ENCODE measurements at regions not wholly inside any gene's neighbourhood (a gene's known extent, or its start where the extent isn't known, plus 50 kb on each side); places are given as distances from the start of the nearest gene placed in this dataset.

GRCh38 chr2:156112323-156112722 is 220.2 kb downstream of the NR4A2 start:
- Histone ChIP-seq H3K27me3 (no peaks in the 10 kb centered on the region), H3K9me3 (no peaks in the 10 kb centered on the region), H4K20me1 (no peaks in the 10 kb centered on the region), H3K4me1 (no peaks in the 10 kb centered on the region), H3K36me3 (no peaks in the 10 kb centered on the region), H3K9ac (no peak overlapping the region), H3K27ac (no peak overlapping the region), H3K4me3 (no peak overlapping the region), H3K4me2 (no peak overlapping the region)
- TF ChIP-seq Cebpa-rat (IDR thresholded peaks at IDR 0.05): no peak

DNA sequence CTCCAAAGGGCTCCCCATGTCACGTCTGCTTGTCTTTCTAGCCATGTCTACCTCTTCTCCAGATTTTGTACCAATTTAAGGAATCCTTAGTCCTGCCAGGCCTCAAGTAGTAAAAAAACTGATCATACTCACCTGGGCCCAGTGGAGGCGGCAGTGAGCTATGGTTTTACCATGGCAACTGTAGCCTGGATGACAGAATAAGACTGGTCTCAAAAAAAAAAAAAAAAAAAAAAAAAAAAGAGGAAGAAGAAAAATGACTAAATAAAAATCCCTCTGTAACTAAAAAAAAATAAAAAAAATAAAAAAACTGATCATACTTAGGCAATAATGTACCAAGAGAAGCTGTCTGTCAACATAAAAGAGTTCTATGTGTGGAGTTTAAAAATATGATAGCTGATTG is 221.6 kb downstream of the NR4A2 start:
- Histone ChIP-seq H3K4me2 (no peak overlapping the region), H4K20me1 (no peaks in the 10 kb centered on the region), H3K36me3 (no peaks in the 10 kb centered on the region), H3K4me1 (no peaks in the 10 kb centered on the region), H3K4me3 (no peak overlapping the region), H3K9me3 (no peaks in the 10 kb centered on the region), H3K27me3 (no peaks in the 10 kb centered on the region), H3K9ac (no peak overlapping the region), H3K27ac (no peak overlapping the region)
- TF ChIP-seq Cebpa-rat (IDR thresholded peaks at IDR 0.05): no peak

DNA sequence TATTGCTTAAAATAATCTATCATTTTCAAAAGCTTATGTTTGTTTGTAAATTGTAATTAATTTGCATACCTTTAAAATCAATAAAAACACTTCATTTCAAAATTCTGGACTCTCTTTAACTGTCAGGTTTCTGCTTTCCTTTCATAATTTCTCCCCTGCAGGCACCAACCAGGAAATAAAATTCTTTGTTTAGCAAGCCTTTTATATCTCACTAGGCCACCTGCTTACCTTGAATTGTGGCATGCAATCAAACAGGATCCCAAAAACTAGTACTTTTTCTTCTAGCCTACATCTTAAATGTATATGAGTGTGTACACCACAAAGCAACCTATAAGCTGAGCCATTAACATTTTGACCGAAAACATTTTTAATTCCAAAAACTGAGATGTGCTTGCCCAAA is 233.1 kb downstream of the NR4A2 start:
- H4K20me1 ChIP-seq: no peaks in the 10 kb centered on the region
- H3K4me2 ChIP-seq: no peak overlapping the region
- no peak for TF ChIP-seq Cebpa-rat (IDR thresholded peaks at IDR 0.05)
- no peaks in the 10 kb centered on the region for H3K4me1 ChIP-seq
- H3K36me3 ChIP-seq: no peaks in the 10 kb centered on the region
- no peak overlapping the region for H3K27ac ChIP-seq
- H3K4me3 ChIP-seq: no peak overlapping the region
- H3K9ac ChIP-seq: no peak overlapping the region
- no peaks in the 10 kb centered on the region for H3K27me3 ChIP-seq
- no peaks in the 10 kb centered on the region for H3K9me3 ChIP-seq

- Histone ChIP-seq H3K27me3 (no peaks in the 10 kb centered on the region), H3K27ac (no peak overlapping the region), H3K9ac (no peak overlapping the region), H3K4me1 (no peaks in the 10 kb centered on the region), H3K9me3 (no peaks in the 10 kb centered on the region), H3K36me3 (no peaks in the 10 kb centered on the region), H3K4me2 (no peak overlapping the region), H3K4me3 (no peak overlapping the region), H4K20me1 (no peaks in the 10 kb centered on the region)
- no peak for TF ChIP-seq Cebpa-rat (IDR thresholded peaks at IDR 0.05)
Observed at GRCh38 chr2:156098506-156098905, 234.0 kb downstream of the NR4A2 start.

DNA sequence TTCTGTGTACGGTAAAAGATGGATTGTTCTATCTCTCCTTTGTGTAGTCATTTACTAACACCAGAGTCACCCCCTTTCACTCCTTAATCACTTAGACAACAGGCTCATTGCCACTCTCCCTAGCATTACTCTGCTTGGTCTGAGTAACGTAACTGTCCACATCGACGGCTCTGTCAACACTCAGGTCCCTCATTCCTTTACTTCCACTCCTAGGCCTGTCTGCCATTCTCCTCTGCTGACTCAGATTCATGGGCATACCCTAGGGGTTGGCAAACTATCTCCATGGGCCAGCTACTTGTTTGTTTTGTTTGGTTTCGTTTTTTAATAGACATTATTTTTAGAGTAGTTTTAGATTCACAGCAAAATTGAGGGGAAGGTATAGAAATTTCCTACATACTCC is 243.9 kb downstream of the NR4A2 start:
- no peaks in the 10 kb centered on the region for H4K20me1 ChIP-seq
- H3K4me2 ChIP-seq: no peak overlapping the region
- H3K9me3 ChIP-seq: no peaks in the 10 kb centered on the region
- no peak overlapping the region for H3K9ac ChIP-seq
- no peak overlapping the region for H3K4me3 ChIP-seq
- no peak overlapping the region for H3K27ac ChIP-seq
- H3K27me3 ChIP-seq: no peaks in the 10 kb centered on the region
- TF ChIP-seq Cebpa-rat (IDR thresholded peaks at IDR 0.05): no peak
- no peaks in the 10 kb centered on the region for H3K36me3 ChIP-seq
- no peaks in the 10 kb centered on the region for H3K4me1 ChIP-seq

DNA sequence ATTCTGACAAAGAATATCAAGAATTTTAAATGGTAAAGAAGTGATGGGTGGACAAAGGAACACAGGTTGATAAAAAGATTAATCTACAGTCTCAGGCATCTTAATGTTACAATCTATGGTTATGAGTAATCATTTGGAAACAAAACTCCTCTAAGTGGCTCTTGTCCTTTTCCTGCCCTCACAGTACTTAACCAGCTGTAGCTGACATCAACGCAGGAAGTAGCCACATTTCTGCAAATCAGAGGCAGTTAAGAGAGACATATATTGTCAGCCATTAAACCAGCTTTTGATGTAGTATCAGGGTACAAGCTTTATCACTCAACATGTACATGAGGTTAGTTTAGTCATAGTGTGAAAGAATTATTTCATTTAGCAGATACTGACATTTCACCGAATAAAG is 244.6 kb downstream of the NR4A2 start:
- no peaks in the 10 kb centered on the region for H3K36me3 ChIP-seq
- TF ChIP-seq Cebpa-rat (IDR thresholded peaks at IDR 0.05): no peak
- H3K9ac ChIP-seq: no peak overlapping the region
- H3K4me3 ChIP-seq: no peak overlapping the region
- H4K20me1 ChIP-seq: no peaks in the 10 kb centered on the region
- no peaks in the 10 kb centered on the region for H3K27me3 ChIP-seq
- H3K4me1 ChIP-seq: no peaks in the 10 kb centered on the region
- no peak overlapping the region for H3K4me2 ChIP-seq
- H3K9me3 ChIP-seq: no peaks in the 10 kb centered on the region
- no peak overlapping the region for H3K27ac ChIP-seq

- Histone ChIP-seq H3K9me3 (no peaks in the 10 kb centered on the region), H3K36me3 (no peaks in the 10 kb centered on the region), H3K4me2 (no peak overlapping the region), H3K27ac (no peak overlapping the region), H3K4me1 (no peaks in the 10 kb centered on the region), H3K4me3 (no peak overlapping the region), H3K27me3 (no peaks in the 10 kb centered on the region), H4K20me1 (no peaks in the 10 kb centered on the region), H3K9ac (no peak overlapping the region)
- no peak for TF ChIP-seq Cebpa-rat (IDR thresholded peaks at IDR 0.05)
Observed at GRCh38 chr2:156083763-156084493, 248.6 kb downstream of the NR4A2 start.

DNA sequence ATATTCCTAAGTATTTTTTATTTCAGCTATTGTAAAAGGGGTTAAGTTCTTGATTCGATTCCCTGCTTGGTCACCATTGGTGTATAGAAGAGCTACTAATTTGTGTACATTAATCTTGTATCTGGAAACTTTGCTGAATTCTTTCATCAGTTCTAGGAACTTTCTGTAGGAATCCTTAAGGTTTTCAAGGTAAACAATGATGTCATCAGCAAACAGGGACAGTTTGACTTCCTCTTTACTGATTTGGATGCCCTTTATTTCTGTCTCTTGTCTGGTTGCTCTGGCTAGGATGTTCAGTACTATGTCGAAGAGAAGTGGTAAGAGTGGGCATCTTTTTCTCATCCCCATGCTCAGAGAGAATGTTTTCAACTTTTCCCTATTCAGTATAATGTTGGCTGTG is 252.7 kb downstream of the NR4A2 start:
- no peak overlapping the region for H3K4me3 ChIP-seq
- no peak overlapping the region for H3K9ac ChIP-seq
- H3K27me3 ChIP-seq: no peaks in the 10 kb centered on the region

DNA sequence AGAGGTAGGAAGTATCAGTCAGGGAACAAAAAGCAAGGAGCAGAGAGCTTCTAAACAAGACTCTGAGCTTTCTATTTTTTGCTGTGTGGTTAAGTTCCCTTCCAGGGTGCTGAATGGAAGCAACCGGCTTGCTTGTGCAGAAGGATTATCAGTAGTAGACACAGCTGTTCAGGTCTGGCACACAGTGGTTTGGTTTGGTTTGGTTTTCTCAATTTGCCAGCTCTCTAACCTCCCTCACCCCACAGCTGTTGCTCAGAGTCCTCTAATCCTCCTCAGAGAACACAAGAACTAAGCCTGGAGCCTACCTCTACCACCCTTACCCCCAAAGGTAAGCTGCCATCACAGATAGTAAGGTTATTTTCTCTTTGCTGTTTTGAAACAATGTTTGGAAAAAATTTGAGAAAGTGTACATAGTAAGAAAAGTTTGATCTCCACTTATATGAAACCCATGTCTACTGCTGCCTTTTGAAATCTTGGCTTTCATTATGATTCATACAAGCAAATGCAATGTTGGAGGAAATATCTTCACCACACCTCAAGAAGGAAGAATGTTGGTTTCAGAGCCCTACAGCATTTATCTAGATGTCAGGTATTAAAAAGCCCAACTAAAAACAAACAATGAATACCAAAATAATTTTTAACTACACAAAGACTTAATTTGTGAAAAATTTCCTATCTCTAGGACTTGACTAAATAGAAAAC is 255.3 kb downstream of the NR4A2 start:
- Histone ChIP-seq H3K9ac (no peak overlapping the region), H3K4me1 (no peaks in the 10 kb centered on the region), H3K4me3 (no peak overlapping the region), H3K9me3 (no peaks in the 10 kb centered on the region), H3K4me2 (no peak overlapping the region), H4K20me1 (no peaks in the 10 kb centered on the region), H3K36me3 (no peaks in the 10 kb centered on the region), H3K27ac (no peak overlapping the region), H3K27me3 (no peaks in the 10 kb centered on the region)
- TF ChIP-seq Cebpa-rat (IDR thresholded peaks at IDR 0.05): no peak

More for the DNA sequence above, 252.7 kb downstream of the NR4A2 start:
- Histone ChIP-seq H3K4me1 (no peaks in the 10 kb centered on the region), H3K4me2 (no peak overlapping the region), H4K20me1 (no peaks in the 10 kb centered on the region), H3K27ac (no peak overlapping the region), H3K36me3 (no peaks in the 10 kb centered on the region), H3K9me3 (no peaks in the 10 kb centered on the region)
- TF ChIP-seq Cebpa-rat (IDR thresholded peaks at IDR 0.05): no peak

GRCh38 chr2:156065912-156066311 is 266.6 kb downstream of the NR4A2 start:
- no peaks in the 10 kb centered on the region for H4K20me1 ChIP-seq
- no peaks in the 10 kb centered on the region for H3K27me3 ChIP-seq
- H3K4me2 ChIP-seq: no peak overlapping the region
- H3K9me3 ChIP-seq: no peaks in the 10 kb centered on the region
- no peak overlapping the region for H3K4me3 ChIP-seq
- no peaks in the 10 kb centered on the region for H3K4me1 ChIP-seq
- H3K36me3 ChIP-seq: no peaks in the 10 kb centered on the region
- no peak overlapping the region for H3K27ac ChIP-seq
- no peak overlapping the region for H3K9ac ChIP-seq
- TF ChIP-seq Cebpa-rat (IDR thresholded peaks at IDR 0.05): no peak

All from BLaER1 (cell line).